ENCODE measurements at regions not wholly inside any gene's neighbourhood (a gene's known extent, or its start where the extent isn't known, plus 50 kb on each side); places are given as distances from the start of the nearest gene placed in this dataset.

DNA sequence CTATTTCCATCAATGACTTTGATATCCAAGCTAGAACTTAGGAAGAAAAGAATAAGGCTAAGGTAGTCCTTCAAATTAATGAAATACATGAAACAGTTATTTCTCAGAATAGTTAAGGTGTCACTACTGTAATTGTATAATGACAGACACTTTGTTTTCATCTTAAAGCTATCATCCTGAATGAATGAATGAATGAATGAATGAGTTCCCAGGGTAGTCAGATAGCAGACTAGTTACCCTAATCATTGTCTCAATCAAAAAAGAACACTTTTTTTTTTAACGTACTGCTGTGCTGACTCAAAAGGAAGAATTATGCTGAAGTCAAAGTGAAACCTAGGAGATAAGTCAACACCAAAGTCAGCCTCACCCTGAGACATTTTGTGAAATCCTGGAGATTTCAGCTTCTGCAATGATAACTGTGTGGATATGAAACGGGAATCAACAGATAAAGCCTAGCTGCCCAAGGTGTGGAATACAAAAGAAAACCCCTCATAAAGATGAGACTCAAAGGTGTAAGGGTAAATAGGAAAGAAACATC lies 68.3 kb upstream of the CNKSR2 start:
- H3K9me3 Mint-ChIP-seq = no peaks in the 10 kb centered on the region
- H3K27ac Mint-ChIP-seq = no peak overlapping the region
- H3K4me1 Mint-ChIP-seq = peaks cover 0 to 1% (median 0%) of the 10 kb centered on the region in 3 donors
- H3K4me3 Mint-ChIP-seq = peak overlapping the region in 1 of 4 donors; percentile 4
- H3K27me3 Mint-ChIP-seq = no peaks in the 10 kb centered on the region
- no peaks in the 10 kb centered on the region for H3K36me3 Mint-ChIP-seq

DNA sequence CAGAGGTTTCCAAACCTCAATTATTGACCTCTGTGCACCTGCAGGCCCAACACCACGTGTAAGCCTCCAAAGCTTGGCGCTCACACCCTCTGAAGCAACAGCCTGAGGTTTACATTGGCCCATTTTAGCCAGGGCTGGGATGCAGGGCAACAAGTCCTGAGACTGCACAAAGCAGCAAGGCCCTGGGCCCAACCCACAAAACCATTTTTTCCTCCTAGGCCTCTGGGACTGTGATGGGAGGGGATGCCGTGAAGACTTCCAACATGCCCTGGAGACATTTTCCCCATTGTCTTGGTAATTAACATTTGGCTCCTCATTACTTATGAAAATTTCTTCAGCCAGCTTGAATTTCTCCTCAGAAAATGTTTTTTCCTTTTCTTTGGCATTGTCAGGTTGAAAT lies 54.9 kb upstream of the CNKSR2 start:
- peaks cover 4 to 20% (median 8%) of the 10 kb centered on the region in 3 donors for H3K9me3 Mint-ChIP-seq
- H3K4me3 Mint-ChIP-seq = no peak overlapping the region
- H3K36me3 Mint-ChIP-seq = no peaks in the 10 kb centered on the region
- H3K27ac Mint-ChIP-seq = no peak overlapping the region
- H3K27me3 Mint-ChIP-seq = no peaks in the 10 kb centered on the region
- H3K4me1 Mint-ChIP-seq = no peaks in the 10 kb centered on the region
